Hepatocyte (in vitro differentiated cells): ENCODE measurements at regions not wholly inside any gene's neighbourhood (a gene's known extent, or its start where the extent isn't known, plus 50 kb on each side); places are given as distances from the start of the nearest gene placed in this dataset.

ENCODE experiments used
- DNase-seq: peaks from one replicate; pipeline ENCODE4 v3.0.0-alpha.2; 2016; ENCODE audit warnings: low spot score
- H2AFZ ChIP-seq: fragments of 200-600 bp; sonication (generic); 2 replicates; pipeline ENCODE4 v1.6.0; 2016; ENCODE audit warnings: antibody characterized with exemption, mild to moderate bottlenecking
- H3K27ac ChIP-seq: fragments of 200-600 bp; sonication (generic); 2 replicates; pipeline ENCODE4 v1.5.1; 2016; ENCODE audit warnings: mild to moderate bottlenecking
- H3K27me3 ChIP-seq: fragments of 200-600 bp; sonication (generic); 2 replicates; pipeline ENCODE4 v1.6.1; 2016
- H3K36me3 ChIP-seq: fragments of 200-600 bp; sonication (generic); replicated peaks from 2 replicates; pipeline ENCODE4 v1.5.1; 2016; ENCODE audit warnings: low read depth; ENCODE audit not compliant: insufficient read depth
- H3K4me1 ChIP-seq: fragments of 200-600 bp; sonication (generic); 2 replicates; pipeline ENCODE4 v1.5.1; 2016; ENCODE audit warnings: mild to moderate bottlenecking, moderate library complexity; ENCODE audit not compliant: insufficient read depth
- H3K4me2 ChIP-seq: fragments of 200-600 bp; sonication (generic); 2 replicates; pipeline ENCODE4 v1.6.0; 2016
- H3K4me3 ChIP-seq: fragments of 200-600 bp; sonication (generic); 2 replicates; pipeline ENCODE4 v1.5.1; 2016; ENCODE audit warnings: mild to moderate bottlenecking
- H3K79me2 ChIP-seq: fragments of 200-600 bp; sonication (generic); 2 replicates; pipeline ENCODE4 v1.6.0; 2017; ENCODE audit warnings: mild to moderate bottlenecking
- H3K9me2 ChIP-seq: fragments of 200-600 bp; sonication (generic); replicated peaks from 2 replicates; pipeline ENCODE4 v1.6.0; 2017; ENCODE audit warnings: mild to moderate bottlenecking; ENCODE audit not compliant: insufficient read depth
- H3K9me3 ChIP-seq: fragments of 200-600 bp; sonication (generic); 2 replicates; pipeline ENCODE4 v1.5.1; 2016; ENCODE audit warnings: low read depth, mild to moderate bottlenecking
- H4K20me1 ChIP-seq: fragments of 200-600 bp; sonication (generic); 2 replicates; pipeline ENCODE4 v1.6.0; 2016; ENCODE audit warnings: mild to moderate bottlenecking; ENCODE audit not compliant: insufficient read depth, poor library complexity, severe bottlenecking
- CTCF ChIP-seq: fragments of 200-600 bp; sonication (generic); IDR thresholded peaks from 2 replicates; pipeline ENCODE4 v1.5.1; 2016; ENCODE audit warnings: antibody characterized with exemption, mild to moderate bottlenecking; ENCODE audit not compliant: poor library complexity
- EZH2 ChIP-seq: fragments of 200-600 bp; sonication (generic); IDR thresholded peaks from 2 replicates; pipeline ENCODE4 v1.6.1; 2016; ENCODE audit warnings: antibody characterized with exemption, mild to moderate bottlenecking, borderline replicate concordance
- EZH2phosphoT487 ChIP-seq: fragments of 200-600 bp; sonication (generic); IDR thresholded peaks from one replicate; pipeline ENCODE4 v1.6.1; 2018; ENCODE audit warnings: antibody characterized with exemption, mild to moderate bottlenecking, low read depth, moderate library complexity; ENCODE audit not compliant: unreplicated experiment, severe bottlenecking
- WGBS: methylation state at CpG from one replicate; pipeline ENCODE4 v1.1.6; 2016; ENCODE audit warnings: low lambda C conversion rate; ENCODE audit errors: missing lambda C conversion rate; 5-methylcytosine and 5-hydroxymethylcytosine counted together

GRCh38 chr5:82911910-82912309 is 165.3 kb downstream of the TMEM167A start:
- Histone ChIP-seq H3K9me3 (no peaks in the 10 kb centered on the region), H3K4me2 (no peak overlapping the region), H3K9me2 (no peaks in the 10 kb centered on the region), H4K20me1 (no peaks in the 10 kb centered on the region), H3K4me3 (no peak overlapping the region), H3K36me3 (no peaks in the 10 kb centered on the region), H2AFZ (no peak overlapping the region), H3K79me2 (no peaks in the 10 kb centered on the region), H3K4me1 (no peaks in the 10 kb centered on the region), H3K27ac (no peak overlapping the region), H3K27me3 (no peaks in the 10 kb centered on the region)
- no peak for DNase-seq
- TF ChIP-seq CTCF (no peak), EZH2phosphoT487 (no peak), EZH2 (no peak)
- 64% methylated on average over 2 of the region's 2 CpGs for WGBS

GRCh38 chr5:82910905-82911304 is 166.3 kb downstream of the TMEM167A start:
- Histone ChIP-seq H3K27ac (no peak overlapping the region), H3K79me2 (no peaks in the 10 kb centered on the region), H3K36me3 (no peaks in the 10 kb centered on the region), H3K9me2 (no peaks in the 10 kb centered on the region), H3K4me1 (no peaks in the 10 kb centered on the region), H3K27me3 (no peaks in the 10 kb centered on the region), H3K9me3 (no peaks in the 10 kb centered on the region), H3K4me3 (no peak overlapping the region), H3K4me2 (no peak overlapping the region), H2AFZ (no peak overlapping the region), H4K20me1 (no peaks in the 10 kb centered on the region)
- DNase-seq: no peak
- TF ChIP-seq EZH2 (no peak), CTCF (no peak), EZH2phosphoT487 (no peak)

- Histone ChIP-seq H3K4me2 (no peak overlapping the region), H4K20me1 (no peaks in the 10 kb centered on the region), H3K4me1 (no peaks in the 10 kb centered on the region), H3K4me3 (no peak overlapping the region), H3K79me2 (no peaks in the 10 kb centered on the region), H3K36me3 (no peaks in the 10 kb centered on the region), H3K9me3 (no peaks in the 10 kb centered on the region), H3K27ac (no peak overlapping the region), H3K9me2 (no peaks in the 10 kb centered on the region), H3K27me3 (no peaks in the 10 kb centered on the region), H2AFZ (no peak overlapping the region)
- DNase-seq: no peak
- 84% methylated on average over 2 of the region's 2 CpGs for WGBS
- no peak for TF ChIP-seq EZH2
- no peak for TF ChIP-seq EZH2phosphoT487
- no peak for TF ChIP-seq CTCF
Observed at GRCh38 chr5:82910491-82910890, 166.7 kb downstream of the TMEM167A start.

DNA sequence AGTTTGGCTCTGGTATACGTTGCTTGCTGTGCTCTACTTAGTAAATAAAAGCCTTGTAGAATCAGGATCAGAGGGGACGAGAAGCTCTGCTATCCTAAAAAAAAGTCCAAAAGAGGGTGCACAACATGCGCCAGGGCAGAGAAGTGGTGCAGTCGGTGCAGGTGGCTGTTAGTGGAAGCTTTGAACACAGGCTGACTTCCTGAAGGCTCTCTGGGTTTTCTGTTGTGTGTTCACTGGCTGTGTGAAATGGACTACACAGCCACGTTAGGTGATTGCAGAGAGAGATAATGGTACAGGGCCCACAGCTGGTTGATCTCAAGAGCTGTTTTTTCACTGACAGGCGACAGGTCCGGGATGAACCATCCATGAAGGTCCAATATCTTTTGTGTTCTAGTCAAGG is 167.4 kb downstream of the TMEM167A start:
- Histone ChIP-seq H3K27ac (no peak overlapping the region), H3K27me3 (no peaks in the 10 kb centered on the region), H4K20me1 (no peaks in the 10 kb centered on the region), H3K9me2 (no peaks in the 10 kb centered on the region), H3K36me3 (no peaks in the 10 kb centered on the region), H3K9me3 (no peaks in the 10 kb centered on the region), H3K79me2 (no peaks in the 10 kb centered on the region), H3K4me1 (no peaks in the 10 kb centered on the region), H3K4me3 (no peak overlapping the region), H3K4me2 (no peak overlapping the region), H2AFZ (no peak overlapping the region)
- WGBS: 62% methylated on average over 7 of the region's 7 CpGs
- TF ChIP-seq EZH2phosphoT487: no peak
- no peak for TF ChIP-seq EZH2
- TF ChIP-seq CTCF: no peak
- DNase-seq: no peak
